HCT116 (cell line): ENCODE measurements at regions not wholly inside any gene's neighbourhood (a gene's known extent, or its start where the extent isn't known, plus 50 kb on each side); places are given as distances from the start of the nearest gene placed in this dataset.

ENCODE experiments used
- ATAC-seq: fragments of 200-7000 bp; cut with Tn5 transposase; 2 replicates; pipeline ENCODE4 v1.9.1; 2020; ENCODE audit warnings: mild to moderate bottlenecking, moderate library complexity
- BruUV-seq: library from RNA; stranded (reverse); fragments of 400-500 nt; replicated peaks from 2 replicates; lab custom pipeline; 2021; lab: Mats Ljungman, UMichigan
- CTCF ChIA-PET: fragments of 300-600 bp; sonication (Branson Sonifier 250); formaldehyde crosslinking; loops from one replicate; lab custom pipeline; 2021; ENCODE audit warnings: antibody characterized with exemption; lab: Charles Lee
- POLR2A ChIA-PET: fragments of 300-600, 350-600 bp; sonication (Branson Sonifier 250); formaldehyde crosslinking; loops from one replicate; lab custom pipeline; 2021; ENCODE audit warnings: antibody characterized with exemption; lab: Charles Lee
- RAD21 ChIA-PET, 2 experiments: fragments of 300-600 bp; sonication (Branson Sonifier 250); formaldehyde crosslinking; loops; one replicate each; lab custom pipeline; 2023; ENCODE audit warnings: low total read pairs in 2 of 2; ENCODE audit not compliant: uncharacterized antibody in 2 of 2, unreplicated experiment in 2 of 2, low non-redundant PET in 1 of 2; lab: Charles Lee
- DNase-seq: peaks from one replicate; pipeline ENCODE4 v3.0.0-alpha.2; 2010; ENCODE audit warnings: low read depth, low spot score
- H2AFZ ChIP-seq: fragments of 200-600 bp; shearing (Covaris generic), sonication (generic); 2 replicates; pipeline ENCODE4 v1.6.1; 2017; ENCODE audit warnings: low read depth, mixed run types, mixed read lengths, antibody characterized with exemption, low read length; ENCODE audit not compliant: poor library complexity, severe bottlenecking
- H3K27ac ChIP-seq: 2 replicates; pipeline ENCODE4 v1.5.1; 2012; ENCODE audit warnings: low read depth, low read length
- H3K27me3 ChIP-seq: fragments of 200-600 bp; sonication (generic); 2 replicates; pipeline ENCODE4 v1.6.1; 2016; ENCODE audit warnings: mixed run types, low read length, mixed read lengths; ENCODE audit not compliant: insufficient read depth
- H3K36me3 ChIP-seq, 2 experiments: fragments of 200-500 bp in 1 of 2; fragments of 200-600 bp in 1 of 2; sonication (Bioruptor generic) in 1 of 2; sonication (generic) in 1 of 2; 2 replicates each; pipeline versions ENCODE4 v1.5.1 to v1.6.1; 2014 to 2016; ENCODE audit warnings: low read length in 2 of 2, inconsistent platforms in 1 of 2, mixed read lengths in 1 of 2, mixed run types in 1 of 2; ENCODE audit not compliant: insufficient read depth in 2 of 2, control insufficient read depth in 1 of 2
- H3K4me1 ChIP-seq, 2 experiments: fragments of 200-600 bp in 1 of 2; sonication (generic) in 1 of 2; 2 replicates each; pipeline versions ENCODE4 v1.5.1 to v1.6.1; 2012 to 2017; ENCODE audit warnings: low read length in 2 of 2, inconsistent platforms in 1 of 2, mild to moderate bottlenecking in 1 of 2, mixed read lengths in 1 of 2, mixed run types in 1 of 2, moderate library complexity in 1 of 2; ENCODE audit not compliant: insufficient read depth in 2 of 2, control insufficient read depth in 1 of 2
- H3K4me2 ChIP-seq: fragments of 200-600 bp; sonication (generic); 2 replicates; pipeline ENCODE4 v1.6.1; 2017; ENCODE audit warnings: mixed run types, low read length, mixed read lengths
- H3K4me3 ChIP-seq, 2 experiments: fragments of 200-600 bp in 1 of 2; sonication (generic) in 1 of 2; replicated peaks in 1 of 2; 2 replicates each; pipeline ENCODE4 v1.5.1; 2011 to 2016; ENCODE audit warnings: low read length in 2 of 2, control low read depth in 1 of 2, low read depth in 1 of 2, mild to moderate bottlenecking in 1 of 2, mixed read lengths in 1 of 2, mixed run types in 1 of 2
- H3K79me2 ChIP-seq: fragments of 200-600 bp; sonication (generic); 2 replicates; pipeline ENCODE4 v1.6.1; 2017; ENCODE audit warnings: mild to moderate bottlenecking, mixed run types, low read length, moderate library complexity, mixed read lengths; ENCODE audit not compliant: insufficient read depth
- H3K9ac ChIP-seq: fragments of 200-600 bp; sonication (generic); 2 replicates; pipeline ENCODE4 v1.6.1; 2016; ENCODE audit warnings: low read length, mixed read lengths
- H3K9me2 ChIP-seq: fragments of 200-600 bp; sonication (generic), shearing (Covaris generic); 2 replicates; pipeline ENCODE4 v1.6.1; 2017; ENCODE audit warnings: mixed run types, mild to moderate bottlenecking, moderate library complexity; ENCODE audit not compliant: insufficient read depth
- H3K9me3 ChIP-seq, 2 experiments: fragments of 200-500 bp in 1 of 2; fragments of 200-600 bp in 1 of 2; sonication (Bioruptor generic) in 1 of 2; sonication (generic) in 1 of 2; 2 replicates each; pipeline ENCODE4 v1.6.1; 2014 to 2017; ENCODE audit warnings: low read length in 2 of 2, mixed read lengths in 2 of 2, inconsistent platforms in 1 of 2, low read depth in 1 of 2, mild to moderate bottlenecking in 1 of 2, mixed run types in 1 of 2, moderate library complexity in 1 of 2; ENCODE audit not compliant: control insufficient read depth in 1 of 2, insufficient read depth in 1 of 2
- H4K20me1 ChIP-seq: fragments of 200-600 bp; sonication (generic), shearing (Covaris generic); 2 replicates; pipeline ENCODE4 v1.6.1; 2017; ENCODE audit warnings: mixed run types, mild to moderate bottlenecking, moderate library complexity; ENCODE audit not compliant: insufficient read depth
- ATF3 ChIP-seq: IDR thresholded peaks from 2 replicates; pipeline ENCODE4 v1.6.1; 2012
- CBX3 ChIP-seq: IDR thresholded peaks from 2 replicates; pipeline ENCODE4 v1.6.1; 2012; ENCODE audit warnings: low read depth
- CEBPB ChIP-seq: IDR thresholded peaks from 2 replicates; pipeline ENCODE4 v1.6.1; 2012; ENCODE audit warnings: low read depth
- CTCF ChIP-seq, 3 experiments: fragments of 200-600 bp in 1 of 3; sonication (generic) in 1 of 3; IDR thresholded peaks in 2 of 3; conservative IDR thresholded peaks in 1 of 3; 2 replicates each; pipeline ENCODE4 v1.5.1; 2012 to 2017; ENCODE audit warnings: low read depth in 2 of 3, low read length in 2 of 3, antibody characterized with exemption in 1 of 3, borderline replicate concordance in 1 of 3, control low read depth in 1 of 3, mild to moderate bottlenecking in 1 of 3, mixed read lengths in 1 of 3, mixed run types in 1 of 3, moderate library complexity in 1 of 3; ENCODE audit not compliant: insufficient read depth in 1 of 3
- ELF1 ChIP-seq: IDR thresholded peaks from 2 replicates; pipeline ENCODE4 v1.6.1; 2012; ENCODE audit warnings: low read depth, borderline replicate concordance
- EZH2 ChIP-seq: fragments of 200-600 bp; sonication (generic); IDR thresholded peaks from 2 replicates; pipeline ENCODE4 v1.6.1; 2017; ENCODE audit warnings: antibody characterized with exemption, mixed run types
- FOSL1 ChIP-seq: IDR thresholded peaks from 2 replicates; pipeline ENCODE4 v1.6.1; 2012; ENCODE audit warnings: low read depth
- JUND ChIP-seq: IDR thresholded peaks from 2 replicates; pipeline ENCODE4 v1.6.1; 2012
- MAX ChIP-seq: IDR thresholded peaks from 2 replicates; pipeline ENCODE4 v1.6.1; 2012
- POLR2A ChIP-seq: IDR thresholded peaks from 2 replicates; pipeline ENCODE4 v1.7.0; 2011; ENCODE audit warnings: borderline replicate concordance; ENCODE audit not compliant: insufficient read depth, insufficient read length; ENCODE audit errors: extremely low read depth
- POLR2AphosphoS5 ChIP-seq: IDR thresholded peaks from 2 replicates; pipeline ENCODE4 v1.6.1; 2011; ENCODE audit warnings: mild to moderate bottlenecking, low read depth, low read length, moderate library complexity
- REST ChIP-seq: IDR thresholded peaks from 2 replicates; pipeline ENCODE4 v1.6.1; 2012; ENCODE audit warnings: low read depth
- SIN3A ChIP-seq: IDR thresholded peaks from 2 replicates; pipeline ENCODE4 v1.6.1; 2012; ENCODE audit warnings: low read depth
- SP1 ChIP-seq: IDR thresholded peaks from 2 replicates; pipeline ENCODE4 v1.6.1; 2012; ENCODE audit warnings: low read depth
- SRF ChIP-seq: IDR thresholded peaks from 2 replicates; pipeline ENCODE4 v1.6.1; 2012; ENCODE audit warnings: low read depth
- TCF7L2 ChIP-seq: IDR thresholded peaks from 2 replicates; pipeline ENCODE4 v1.7.0; 2011; ENCODE audit warnings: borderline replicate concordance, inconsistent platforms; ENCODE audit not compliant: insufficient read depth, insufficient read length; ENCODE audit errors: extremely low read depth
- ZBTB33 ChIP-seq: IDR thresholded peaks from 2 replicates; pipeline ENCODE4 v1.6.1; 2011; ENCODE audit warnings: mild to moderate bottlenecking, low read length, moderate library complexity; ENCODE audit not compliant: insufficient replicate concordance; ENCODE audit errors: extremely low read depth
- ZFX ChIP-seq: fragments of 450-650 bp; IDR thresholded peaks from 2 replicates; pipeline ENCODE4 v1.6.1; 2017
- intact Hi-C: fragments of 100-400 bp; cut with micrococcal nuclease; formaldehyde crosslinking; loops from 2 replicates; pipeline ENCODE4 v1.10.0; 2022

GRCh38 chr2:57881998-57882888, 164.4 kb upstream of the VRK2 start:
- ATAC-seq (peak; percentile 78), DNase-seq (peak; percentile 47)
- no peaks in the 10 kb centered on the region for H3K27me3 ChIP-seq
- H4K20me1 ChIP-seq, result no peaks in the 10 kb centered on the region
- H3K4me3 ChIP-seq, result peak overlapping the region; percentile 41 to 53
- ChIA-PET RAD21 (interaction anchor here in 1 of 2 experiments (0.6 kb wide), 1 partner anchor 16 kb away, joined by 4 read pairs; no protein-coding TSS in a partner anchor), CTCF (interaction anchor here (1.2 kb wide), 1 partner anchor 24 kb away, joined by 3 read pairs; no protein-coding TSS in a partner anchor), POLR2A (interaction anchor here (0.8 kb wide), 1 partner anchor 10 kb away, joined by 3 read pairs; no protein-coding TSS in a partner anchor)
- H3K9me2 ChIP-seq, result no peaks in the 10 kb centered on the region
- H2AFZ ChIP-seq, result peak overlapping the region; percentile 80
- peak overlapping the region; percentile 53 for H3K27ac ChIP-seq
- H3K9ac ChIP-seq, result peak overlapping the region; percentile 54
- intact Hi-C loops, result no loop called here
- TF ChIP-seq EZH2, result no peak
- TF ChIP-seq FOSL1, result peak; percentile 38; the same call in 1 of the 2 replicates
- TF ChIP-seq TCF7L2, result no peak
- TF ChIP-seq MAX, result no peak
- no peak for TF ChIP-seq ATF3
- TF ChIP-seq CTCF (IDR thresholded peaks at IDR 0.05 in 2 of 3, conservative IDR thresholded peaks at IDR 0.05 in 1 of 3; ENCODE audit: borderline replicate concordance in 1 of 3, insufficient read depth in 1 of 3, low read depth in 2 of 3, low read length in 2 of 3), result 0 out of 6 replicates have a peak, but pooled peaks of 1 of the 3 experiments have one; percentile 2
- TF ChIP-seq REST, result no peak
- TF ChIP-seq POLR2A, result no peak
- TF ChIP-seq ZBTB33, result no peak
- TF ChIP-seq CBX3, result no peak
- TF ChIP-seq SIN3A, result no peak
- TF ChIP-seq ZFX, result no peak
- peak; percentile 62 for TF ChIP-seq SP1
- TF ChIP-seq CEBPB, result no peak
- no peak for TF ChIP-seq SRF
- TF ChIP-seq POLR2AphosphoS5, result no peak
- peak; percentile 28; the same call in 1 of the 2 replicates for TF ChIP-seq JUND
- TF ChIP-seq ELF1, result no peak
- BruUV-seq, result TSS peak; percentile 74
- H3K9me3 ChIP-seq, result no peaks in the 10 kb centered on the region
- H3K36me3 ChIP-seq, result no peaks in the 10 kb centered on the region
- peaks cover 17 to 38% of the 10 kb centered on the region in 2 experiments; a peak in 3 of 4 replicates for H3K4me1 ChIP-seq
- H3K79me2 ChIP-seq, result no peaks in the 10 kb centered on the region
- H3K4me2 ChIP-seq, result peak overlapping the region; percentile 75
